Pancreas (tissue), 10 donors: ENCODE measurements at regions not wholly inside any gene's neighbourhood (a gene's known extent, or its start where the extent isn't known, plus 50 kb on each side); places are given as distances from the start of the nearest gene placed in this dataset.

Experiments used
- ATAC-seq, 4 donors: fragments of 200-7000 bp; cut with Tn5 transposase; one replicate each; pipeline versions ENCODE4 v1.8.0 to v1.9.1; 2020; ENCODE audit warnings: mild to moderate bottlenecking in 4 of 4, moderate library complexity in 4 of 4
- DNase-seq, 6 donors: peaks; one replicate each; pipeline ENCODE4 v3.0.0-alpha.2; 2020
- FAIRE-seq: peaks from 2 replicates; lab custom pipeline; 2012; peaks lifted over from hg19 to GRCh38; lab: Jason Lieb, UNC
- H3K27ac ChIP-seq, 4 donors: fragments of 200-600 bp; sonication (generic); 1 replicate in 3 of 4; 2 replicates in 1 of 4; pipeline versions ENCODE4 v1.5.0 to v1.8.0; 2020
- H3K27me3 ChIP-seq, 4 donors: fragments of 200-600 bp; one replicate each; pipeline ENCODE4 v1.8.0; 2021
- H3K36me3 ChIP-seq, 3 donors: fragments of 200-600 bp; sonication (generic) in 1 of 3; one replicate each; pipeline versions ENCODE4 v1.5.0 to v1.8.0; 2020 to 2021
- H3K4me1 ChIP-seq, 3 donors: fragments of 200-600 bp; one replicate each; pipeline ENCODE4 v1.8.0; 2021
- H3K4me3 ChIP-seq, 4 donors: fragments of 200-600 bp; sonication (generic) in 2 of 4; one replicate each; pipeline versions ENCODE4 v1.5.0 to v1.8.0; 2020 to 2021
- H3K9me3 ChIP-seq, 4 donors: fragments of 200-600 bp; one replicate each; pipeline ENCODE4 v1.8.0; 2021
- CTCF ChIP-seq, 4 donors: fragments of 200-600 bp; sonication (generic) in 3 of 4; IDR thresholded peaks; one replicate each; pipeline versions ENCODE4 v1.5.0 to v1.8.0; 2021; ENCODE audit warnings: antibody characterized with exemption in 4 of 4
- WGBS, 2 donors: extraction: QIAGEN DNeasy Blood & Tissue Kit; methylation state at CpG; one replicate each; pipeline ENCODE4 v1.1.7; 2013; 5-methylcytosine and 5-hydroxymethylcytosine counted together
- intact Hi-C, 3 donors: fragments of 100-400 bp; cut with DNase I; formaldehyde crosslinking; loops; one replicate each; pipeline versions ENCODE4 v1.11.1 to v1.14.2; 2022
- donor health status: healthy with polysubstance abuse.
- donor health status: DM: no; HTN: no; CAD: no; lungs with moderate emphysema.
- donor health status: DM: no; HTN: no; CAD: no.
- donor health status: control.
- donor health status: control.
- donor health status: Bipolar disorder and iron deficiency.
- donor health status: DM: yes; HTN: yes; CAD: no.
- donor health status: DM: no; HTN: no; CAD: no.
- donor health status: DM: no; HTN: no; CAD: no.
- donor health status: DM: yes; HTN: yes; CAD: no.

DNA sequence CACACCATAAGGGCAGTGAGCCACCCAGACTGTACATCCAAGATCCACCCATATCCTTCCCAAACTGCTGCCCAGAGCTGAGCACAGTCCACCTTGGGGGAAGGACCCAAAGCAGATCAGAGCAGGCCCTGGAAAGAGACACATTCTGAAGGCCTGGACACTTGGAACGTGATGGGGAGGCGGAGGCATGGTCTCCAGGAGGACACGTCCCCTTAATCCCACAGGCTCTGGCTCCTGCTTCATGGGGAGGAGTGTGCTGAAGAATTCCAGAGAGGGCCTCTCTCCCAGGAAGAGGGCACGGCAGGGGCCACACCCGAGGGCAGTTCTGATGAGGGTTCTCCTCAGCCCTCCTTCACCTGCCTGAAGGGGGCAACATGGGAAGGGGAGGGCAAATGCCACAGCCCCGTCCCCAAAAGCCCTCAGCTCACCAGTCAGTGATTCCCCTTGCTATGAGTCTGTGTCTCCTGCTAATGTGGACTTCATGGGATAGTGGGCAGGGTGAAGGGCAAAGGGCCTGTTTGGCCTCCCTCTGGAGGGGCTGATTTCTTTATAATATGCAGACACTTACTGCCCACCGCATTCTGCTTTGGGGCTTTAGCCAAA lies 276.8 kb downstream of the ENC1 start:
- Histone ChIP-seq H3K9me3 (no peaks in the 10 kb centered on the region), H3K4me3 (no peak overlapping the region), H3K4me1 (no peaks in the 10 kb centered on the region), H3K27ac (no peak overlapping the region), H3K36me3 (no peaks in the 10 kb centered on the region), H3K27me3 (no peaks in the 10 kb centered on the region)
- no peak for DNase-seq
- 91 to 93% methylated on average over 7 of the region's 7 CpGs for WGBS, 2 donors
- FAIRE-seq: no peak
- ATAC-seq: no peak
- intact Hi-C loops: no loop called here
- TF ChIP-seq CTCF (IDR thresholded peaks at IDR 0.05): no peak

DNA sequence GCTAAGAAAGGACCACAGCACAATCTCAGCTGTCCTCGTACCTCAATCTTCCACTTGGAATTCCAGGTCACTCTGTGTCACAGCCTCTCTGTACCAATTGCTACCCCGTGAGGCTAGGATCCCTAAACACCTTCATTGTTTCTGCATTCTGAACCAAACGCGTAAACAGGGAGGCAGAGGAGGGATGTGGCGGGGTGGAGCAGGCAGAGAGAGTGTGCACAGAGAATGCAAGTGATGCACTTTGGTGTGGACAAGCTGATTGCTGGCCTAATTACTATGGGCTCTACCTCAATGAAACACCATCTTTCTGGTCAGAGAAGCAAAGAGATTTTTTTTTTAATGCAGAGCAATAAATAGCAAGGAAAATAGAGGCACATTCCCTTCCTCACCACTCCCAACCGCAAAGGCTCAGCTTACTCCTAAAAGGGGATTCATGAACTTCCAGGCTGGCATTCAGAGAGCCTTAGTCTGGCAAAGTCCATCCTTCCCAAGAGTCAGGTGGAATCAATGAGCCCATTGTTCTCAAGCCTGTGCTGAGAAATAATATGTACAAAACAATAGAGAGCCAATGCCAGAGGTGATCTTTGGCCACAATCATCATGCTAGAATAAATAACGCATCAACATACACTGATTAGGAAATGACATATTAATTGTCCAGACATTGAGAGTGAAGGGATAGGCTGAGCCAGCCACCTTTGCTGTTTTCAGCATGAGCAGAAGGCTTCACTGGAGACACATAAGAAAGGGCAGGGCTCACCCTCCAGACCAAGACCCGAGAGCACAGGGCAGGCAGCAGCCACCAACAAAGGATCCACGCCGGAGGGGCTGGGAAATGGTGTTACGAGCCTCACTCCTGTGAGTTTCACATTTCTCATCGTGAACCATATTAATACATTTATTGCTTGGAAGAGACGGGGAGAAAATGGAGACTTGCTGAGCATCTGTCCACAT lies 278.8 kb downstream of the ENC1 start:
- H3K36me3 ChIP-seq: no peaks in the 10 kb centered on the region
- intact Hi-C loops: no loop called here
- ATAC-seq (peak in 3 of 4 donors; percentile 60 to 83 (median 80)), DNase-seq (no peak), FAIRE-seq (no peak)
- peaks cover 0 to under 1% (median 0%) of the 10 kb centered on the region in 3 donors for H3K4me1 ChIP-seq
- no peak for TF ChIP-seq CTCF (IDR thresholded peaks at IDR 0.05)
- WGBS, 2 donors: 79 to 83% methylated on average over 13 of the region's 13 CpGs
- H3K9me3 ChIP-seq: no peaks in the 10 kb centered on the region
- no peak overlapping the region for H3K27ac ChIP-seq
- no peak overlapping the region for H3K4me3 ChIP-seq
- H3K27me3 ChIP-seq: no peaks in the 10 kb centered on the region

- no peak for TF ChIP-seq CTCF (IDR thresholded peaks at IDR 0.05)
- DNase-seq (no peak), ATAC-seq (no peak), FAIRE-seq (no peak)
- WGBS, 2 donors: 78 to 79% methylated on average over 7 of the region's 7 CpGs
- H3K9me3 ChIP-seq: no peaks in the 10 kb centered on the region
- no peaks in the 10 kb centered on the region for H3K27me3 ChIP-seq
- H3K4me3 ChIP-seq: no peak overlapping the region
- intact Hi-C loops: no loop called here
- peaks cover 0 to 8% (median 0%) of the 10 kb centered on the region in 3 donors for H3K4me1 ChIP-seq
- H3K27ac ChIP-seq: no peak overlapping the region
- no peaks in the 10 kb centered on the region for H3K36me3 ChIP-seq
Measured at GRCh38 chr5:74360535-74361210, 279.9 kb downstream of the ENC1 start.

DNA sequence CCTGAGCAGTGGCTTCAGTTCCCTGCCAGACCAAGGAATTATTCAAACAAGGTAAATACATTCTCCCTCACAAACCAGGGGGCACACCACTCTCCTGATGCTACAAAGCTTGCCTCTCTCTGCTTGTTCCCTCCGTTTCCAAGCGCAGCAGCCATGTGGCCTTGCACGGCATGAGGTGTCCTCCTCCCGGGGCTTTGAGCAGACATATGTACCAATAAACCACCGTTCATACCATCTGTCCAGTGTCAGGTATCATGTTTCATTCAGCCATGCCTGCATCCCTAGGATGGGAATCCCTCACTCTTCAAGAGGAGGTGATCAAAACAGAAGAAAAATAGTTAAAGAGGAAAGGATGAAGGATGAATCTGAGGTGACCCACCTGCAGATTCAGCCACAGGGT lies 282.7 kb downstream of the ENC1 start:
- H3K27ac ChIP-seq: no peak overlapping the region
- no peak for FAIRE-seq
- ATAC-seq: no peak
- no peaks in the 10 kb centered on the region for H3K36me3 ChIP-seq
- WGBS, 2 donors: 57 to 74% methylated on average over 5 of the region's 5 CpGs
- no peaks in the 10 kb centered on the region for H3K9me3 ChIP-seq
- DNase-seq: no peak
- no peak for TF ChIP-seq CTCF (IDR thresholded peaks at IDR 0.05)
- intact Hi-C loops: no loop called here
- H3K4me1 ChIP-seq: peaks cover 0 to 8% (median 0%) of the 10 kb centered on the region in 3 donors
- no peaks in the 10 kb centered on the region for H3K27me3 ChIP-seq
- H3K4me3 ChIP-seq: no peak overlapping the region
